ENCODE measurements at regions not wholly inside any gene's neighbourhood (a gene's known extent, or its start where the extent isn't known, plus 50 kb on each side); places are given as distances from the start of the nearest gene placed in this dataset.

DNA sequence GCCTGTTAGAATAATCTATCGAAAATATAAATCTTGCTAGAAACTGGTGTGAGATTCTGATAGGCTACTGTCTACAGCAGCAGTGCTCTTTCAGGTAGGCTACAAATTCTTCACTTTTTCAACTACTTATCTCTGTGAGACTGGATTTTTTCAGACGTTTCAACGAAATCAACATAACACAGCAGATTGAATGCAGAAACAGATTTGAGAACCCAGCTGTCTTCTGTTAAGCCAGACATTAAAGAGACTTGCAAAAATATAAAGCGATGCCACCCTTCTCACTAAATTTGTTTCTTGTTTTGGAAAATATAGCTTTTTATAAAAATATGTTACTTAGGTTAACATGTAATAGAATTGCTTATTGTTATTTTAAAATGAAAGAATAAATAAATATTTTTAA, 140.6 kb upstream of the PHACTR1 start:
- TF ChIP-seq POLR2A (IDR thresholded peaks at IDR 0.05; ENCODE audit: low read length) = no peak
- no peak for TF ChIP-seq GATA1 (IDR thresholded peaks at IDR 0.05; ENCODE audit: low read depth, low read length)
